CD4-positive, alpha-beta T cell (primary cell): ENCODE measurements at regions not wholly inside any gene's neighbourhood (a gene's known extent, or its start where the extent isn't known, plus 50 kb on each side); places are given as distances from the start of the nearest gene placed in this dataset.

ENCODE experiments used
- ATAC-seq: fragments of 200-7000 bp; cut with Tn5 transposase; one replicate; pipeline ENCODE4 v1.10.0; 2022; ENCODE audit warnings: mild to moderate bottlenecking; ENCODE audit not compliant: poor library complexity
- CTCF ChIA-PET: fragments of 350-600 bp; sonication (Branson Sonifier 250); formaldehyde crosslinking; loops from one replicate; lab custom pipeline; 2021; ENCODE audit warnings: antibody characterized with exemption, inconsistent platforms; lab: Charles Lee
- POLR2A ChIA-PET: fragments of 350-600 bp; sonication (Branson Sonifier 250); formaldehyde crosslinking; loops from one replicate; lab custom pipeline; 2021; ENCODE audit warnings: antibody characterized with exemption, inconsistent platforms; lab: Charles Lee
- DNase-seq, 14 experiments: peaks; one replicate each; pipeline ENCODE4 v3.0.0-alpha.2; 2013 to 2020; ENCODE audit warnings: mixed read lengths in 2 of 14
- H3K27ac ChIP-seq, 2 donors: one replicate each; pipeline versions ENCODE4 v1.5.1 to v1.7.0; 2013; ENCODE audit warnings: low read length in 2 of 2, low read depth in 1 of 2, mild to moderate bottlenecking in 1 of 2
- H3K27me3 ChIP-seq, 2 experiments: 1 replicate in 1 of 2; 2 replicates in 1 of 2; pipeline versions ENCODE4 v1.6.1 to v1.7.0; 2013; ENCODE audit warnings: low read length in 2 of 2, control low read depth in 1 of 2, mild to moderate bottlenecking in 1 of 2, moderate library complexity in 1 of 2; ENCODE audit not compliant: insufficient read depth in 2 of 2, control insufficient read depth in 1 of 2
- H3K36me3 ChIP-seq: one replicate; pipeline ENCODE4 v1.6.1; 2013; ENCODE audit warnings: low read length, control low read depth; ENCODE audit not compliant: insufficient read depth
- H3K4me1 ChIP-seq: one replicate; pipeline ENCODE4 v1.6.1; 2013; ENCODE audit warnings: low read length, control low read depth; ENCODE audit not compliant: insufficient read depth
- H3K4me3 ChIP-seq: one replicate; pipeline ENCODE4 v1.5.1; 2013; ENCODE audit warnings: mild to moderate bottlenecking, low read length, moderate library complexity
- H3K9me3 ChIP-seq, 2 experiments: 1 replicate in 1 of 2; 2 replicates in 1 of 2; pipeline versions ENCODE4 v1.6.1 to v1.7.0; 2013; ENCODE audit warnings: low read length in 2 of 2, mild to moderate bottlenecking in 2 of 2, control low read depth in 1 of 2, moderate library complexity in 1 of 2; ENCODE audit not compliant: control insufficient read depth in 1 of 2, insufficient read depth in 1 of 2
- H3K27ac Mint-ChIP-seq: one replicate; pipeline ENCODE4 v1.8.0; 2020; ENCODE audit warnings: mixed read lengths
- H3K27me3 Mint-ChIP-seq: one replicate; pipeline ENCODE4 v1.8.0; 2021; ENCODE audit warnings: mixed read lengths
- H3K36me3 Mint-ChIP-seq: one replicate; pipeline ENCODE4 v1.8.0; 2021; ENCODE audit warnings: low read depth, mixed read lengths
- H3K4me1 Mint-ChIP-seq: one replicate; pipeline ENCODE4 v1.8.0; 2021; ENCODE audit warnings: low read depth, mixed read lengths
- H3K4me3 Mint-ChIP-seq: one replicate; pipeline ENCODE4 v1.8.0; 2020; ENCODE audit warnings: mild to moderate bottlenecking, mixed read lengths
- H3K9me3 Mint-ChIP-seq: one replicate; pipeline ENCODE4 v1.8.0; 2020; ENCODE audit warnings: mixed read lengths
- intact Hi-C, 2 experiments: fragments of 100-400 bp; cut with DNase I in 1 of 2; cut with micrococcal nuclease in 1 of 2; formaldehyde crosslinking; loops; one replicate each; pipeline versions ENCODE4 v1.15.1 to v1.9.0; 2023 to 2025; cut with DNase I, micrococcal nuclease
- TF ChIP-seq, protein P1 (sequence below): fragments of 200-600 bp; IDR thresholded peaks from one replicate; pipeline ENCODE4 v1.8.0; 2022; ENCODE audit warnings: antibody characterized with exemption, mild to moderate bottlenecking

DNA sequence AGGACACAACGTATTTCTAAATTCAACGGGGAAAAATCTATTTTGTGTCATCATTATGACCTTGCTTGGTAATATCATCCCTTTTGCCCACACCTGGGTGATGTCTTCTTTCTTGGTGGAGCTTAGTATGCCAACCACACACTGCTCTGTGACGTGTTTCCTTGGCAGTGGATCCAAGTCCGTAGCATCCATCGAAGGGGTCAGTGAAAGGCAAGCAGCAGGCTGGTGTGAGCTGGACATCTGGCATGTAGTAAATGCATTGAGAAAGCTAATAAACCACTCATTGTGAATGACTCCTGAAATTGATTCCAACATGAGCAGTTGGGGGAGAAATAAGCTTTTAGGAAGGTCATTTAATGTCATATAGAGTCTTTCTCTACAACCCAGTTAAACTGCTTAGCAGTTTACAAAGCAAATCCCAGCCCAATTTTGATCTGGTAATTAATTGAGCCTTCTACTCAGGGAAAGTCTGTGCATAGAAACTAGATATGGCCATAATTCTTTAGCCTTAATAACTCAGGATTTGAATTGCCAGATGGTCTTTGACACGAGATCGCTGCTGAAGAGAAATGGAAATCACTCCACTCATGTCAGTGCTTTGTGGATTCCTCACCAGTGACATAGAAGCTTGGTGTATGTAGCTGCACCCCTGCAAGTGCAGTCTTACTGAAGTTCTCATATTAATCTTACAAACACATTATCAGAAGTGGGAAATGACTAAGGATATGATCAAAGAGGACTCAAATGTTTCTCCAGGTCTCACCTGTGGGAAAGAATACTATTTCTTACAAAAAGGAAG is 494.8 kb downstream of the CMPK2 start:
- Mint-ChIP-seq H3K27me3 (no peaks in the 10 kb centered on the region), H3K27ac (no peak overlapping the region), H3K36me3 (no peaks in the 10 kb centered on the region), H3K4me3 (no peak overlapping the region), H3K4me1 (no peaks in the 10 kb centered on the region), H3K9me3 (peaks cover 5% of the 10 kb centered on the region)
- no peak for ATAC-seq
- no peak for DNase-seq
- Histone ChIP-seq H3K27me3 (no peaks in the 10 kb centered on the region), H3K4me1 (no peaks in the 10 kb centered on the region), H3K27ac (no peak overlapping the region), H3K36me3 (no peaks in the 10 kb centered on the region), H3K9me3 (no peaks in the 10 kb centered on the region), H3K4me3 (no peak overlapping the region)
- POLR2A ChIA-PET = no interaction called here
- TF ChIP-seq, protein P1, sequence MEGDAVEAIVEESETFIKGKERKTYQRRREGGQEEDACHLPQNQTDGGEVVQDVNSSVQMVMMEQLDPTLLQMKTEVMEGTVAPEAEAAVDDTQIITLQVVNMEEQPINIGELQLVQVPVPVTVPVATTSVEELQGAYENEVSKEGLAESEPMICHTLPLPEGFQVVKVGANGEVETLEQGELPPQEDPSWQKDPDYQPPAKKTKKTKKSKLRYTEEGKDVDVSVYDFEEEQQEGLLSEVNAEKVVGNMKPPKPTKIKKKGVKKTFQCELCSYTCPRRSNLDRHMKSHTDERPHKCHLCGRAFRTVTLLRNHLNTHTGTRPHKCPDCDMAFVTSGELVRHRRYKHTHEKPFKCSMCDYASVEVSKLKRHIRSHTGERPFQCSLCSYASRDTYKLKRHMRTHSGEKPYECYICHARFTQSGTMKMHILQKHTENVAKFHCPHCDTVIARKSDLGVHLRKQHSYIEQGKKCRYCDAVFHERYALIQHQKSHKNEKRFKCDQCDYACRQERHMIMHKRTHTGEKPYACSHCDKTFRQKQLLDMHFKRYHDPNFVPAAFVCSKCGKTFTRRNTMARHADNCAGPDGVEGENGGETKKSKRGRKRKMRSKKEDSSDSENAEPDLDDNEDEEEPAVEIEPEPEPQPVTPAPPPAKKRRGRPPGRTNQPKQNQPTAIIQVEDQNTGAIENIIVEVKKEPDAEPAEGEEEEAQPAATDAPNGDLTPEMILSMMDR = no peak
- CTCF ChIA-PET = no interaction called here
- intact Hi-C loops = no loop called here

- Histone ChIP-seq H3K9me3 (no peaks in the 10 kb centered on the region), H3K27ac (no peak overlapping the region), H3K4me1 (no peaks in the 10 kb centered on the region), H3K36me3 (no peaks in the 10 kb centered on the region), H3K4me3 (no peak overlapping the region), H3K27me3 (no peaks in the 10 kb centered on the region)
- DNase-seq (no peak), ATAC-seq (no peak)
- Mint-ChIP-seq H3K4me1 (no peaks in the 10 kb centered on the region), H3K27me3 (no peaks in the 10 kb centered on the region), H3K4me3 (no peak overlapping the region), H3K27ac (no peak overlapping the region), H3K9me3 (peaks cover 5% of the 10 kb centered on the region), H3K36me3 (no peaks in the 10 kb centered on the region)
- intact Hi-C loops = no loop called here
- TF ChIP-seq, protein P1 = no peak
- ChIA-PET CTCF (no interaction called here), POLR2A (no interaction called here)
Measured at GRCh38 chr2:6372317-6372901, 493.3 kb downstream of the CMPK2 start.

- H3K9me3 ChIP-seq = peaks cover 0 to 3% of the 10 kb centered on the region in 2 experiments
- Mint-ChIP-seq H3K9me3 (peaks cover 7% of the 10 kb centered on the region), H3K27me3 (no peaks in the 10 kb centered on the region), H3K4me3 (no peak overlapping the region), H3K4me1 (no peaks in the 10 kb centered on the region), H3K27ac (no peak overlapping the region), H3K36me3 (no peaks in the 10 kb centered on the region)
- ChIA-PET POLR2A (no interaction called here), CTCF (no interaction called here)
- no peaks in the 10 kb centered on the region for H3K27me3 ChIP-seq
- ATAC-seq (no peak), DNase-seq (no peak)
- no peak overlapping the region for H3K4me3 ChIP-seq
- H3K4me1 ChIP-seq = no peaks in the 10 kb centered on the region
- intact Hi-C loops = no loop called here
- H3K36me3 ChIP-seq = no peaks in the 10 kb centered on the region
- H3K27ac ChIP-seq = no peak overlapping the region
- TF ChIP-seq, protein P1 = no peak
Measured at GRCh38 chr2:6381326-6381725, 484.4 kb downstream of the CMPK2 start.
